HCT116 (cell line): ENCODE measurements at regions not wholly inside any gene's neighbourhood (a gene's known extent, or its start where the extent isn't known, plus 50 kb on each side); places are given as distances from the start of the nearest gene placed in this dataset.

Experiments
- ATAC-seq: fragments of 200-7000 bp; cut with Tn5 transposase; 2 replicates; pipeline ENCODE4 v1.9.1; 2020; ENCODE audit warnings: mild to moderate bottlenecking, moderate library complexity
- BruUV-seq: library from RNA; stranded (reverse); fragments of 400-500 nt; replicated peaks from 2 replicates; lab custom pipeline; 2021; lab: Mats Ljungman, UMichigan
- CTCF ChIA-PET: fragments of 300-600 bp; sonication (Branson Sonifier 250); formaldehyde crosslinking; loops from one replicate; lab custom pipeline; 2021; ENCODE audit warnings: antibody characterized with exemption; lab: Charles Lee
- POLR2A ChIA-PET: fragments of 300-600, 350-600 bp; sonication (Branson Sonifier 250); formaldehyde crosslinking; loops from one replicate; lab custom pipeline; 2021; ENCODE audit warnings: antibody characterized with exemption; lab: Charles Lee
- RAD21 ChIA-PET, 2 experiments: fragments of 300-600 bp; sonication (Branson Sonifier 250); formaldehyde crosslinking; loops; one replicate each; lab custom pipeline; 2023; ENCODE audit warnings: low total read pairs in 2 of 2; ENCODE audit not compliant: uncharacterized antibody in 2 of 2, unreplicated experiment in 2 of 2, low non-redundant PET in 1 of 2; lab: Charles Lee
- DNase-seq: peaks from one replicate; pipeline ENCODE4 v3.0.0-alpha.2; 2010; ENCODE audit warnings: low read depth, low spot score
- H2AFZ ChIP-seq: fragments of 200-600 bp; shearing (Covaris generic), sonication (generic); 2 replicates; pipeline ENCODE4 v1.6.1; 2017; ENCODE audit warnings: low read depth, mixed run types, mixed read lengths, antibody characterized with exemption, low read length; ENCODE audit not compliant: poor library complexity, severe bottlenecking
- H3K27ac ChIP-seq: 2 replicates; pipeline ENCODE4 v1.5.1; 2012; ENCODE audit warnings: low read depth, low read length
- H3K27me3 ChIP-seq: fragments of 200-600 bp; sonication (generic); 2 replicates; pipeline ENCODE4 v1.6.1; 2016; ENCODE audit warnings: mixed run types, low read length, mixed read lengths; ENCODE audit not compliant: insufficient read depth
- H3K36me3 ChIP-seq, 2 experiments: fragments of 200-500 bp in 1 of 2; fragments of 200-600 bp in 1 of 2; sonication (Bioruptor generic) in 1 of 2; sonication (generic) in 1 of 2; 2 replicates each; pipeline versions ENCODE4 v1.5.1 to v1.6.1; 2014 to 2016; ENCODE audit warnings: low read length in 2 of 2, inconsistent platforms in 1 of 2, mixed read lengths in 1 of 2, mixed run types in 1 of 2; ENCODE audit not compliant: insufficient read depth in 2 of 2, control insufficient read depth in 1 of 2
- H3K4me1 ChIP-seq, 2 experiments: fragments of 200-600 bp in 1 of 2; sonication (generic) in 1 of 2; 2 replicates each; pipeline versions ENCODE4 v1.5.1 to v1.6.1; 2012 to 2017; ENCODE audit warnings: low read length in 2 of 2, inconsistent platforms in 1 of 2, mild to moderate bottlenecking in 1 of 2, mixed read lengths in 1 of 2, mixed run types in 1 of 2, moderate library complexity in 1 of 2; ENCODE audit not compliant: insufficient read depth in 2 of 2, control insufficient read depth in 1 of 2
- H3K4me2 ChIP-seq: fragments of 200-600 bp; sonication (generic); 2 replicates; pipeline ENCODE4 v1.6.1; 2017; ENCODE audit warnings: mixed run types, low read length, mixed read lengths
- H3K4me3 ChIP-seq, 2 experiments: fragments of 200-600 bp in 1 of 2; sonication (generic) in 1 of 2; replicated peaks in 1 of 2; 2 replicates each; pipeline ENCODE4 v1.5.1; 2011 to 2016; ENCODE audit warnings: low read length in 2 of 2, control low read depth in 1 of 2, low read depth in 1 of 2, mild to moderate bottlenecking in 1 of 2, mixed read lengths in 1 of 2, mixed run types in 1 of 2
- H3K79me2 ChIP-seq: fragments of 200-600 bp; sonication (generic); 2 replicates; pipeline ENCODE4 v1.6.1; 2017; ENCODE audit warnings: mild to moderate bottlenecking, mixed run types, low read length, moderate library complexity, mixed read lengths; ENCODE audit not compliant: insufficient read depth
- H3K9ac ChIP-seq: fragments of 200-600 bp; sonication (generic); 2 replicates; pipeline ENCODE4 v1.6.1; 2016; ENCODE audit warnings: low read length, mixed read lengths
- H3K9me2 ChIP-seq: fragments of 200-600 bp; sonication (generic), shearing (Covaris generic); 2 replicates; pipeline ENCODE4 v1.6.1; 2017; ENCODE audit warnings: mixed run types, mild to moderate bottlenecking, moderate library complexity; ENCODE audit not compliant: insufficient read depth
- H3K9me3 ChIP-seq, 2 experiments: fragments of 200-500 bp in 1 of 2; fragments of 200-600 bp in 1 of 2; sonication (Bioruptor generic) in 1 of 2; sonication (generic) in 1 of 2; 2 replicates each; pipeline ENCODE4 v1.6.1; 2014 to 2017; ENCODE audit warnings: low read length in 2 of 2, mixed read lengths in 2 of 2, inconsistent platforms in 1 of 2, low read depth in 1 of 2, mild to moderate bottlenecking in 1 of 2, mixed run types in 1 of 2, moderate library complexity in 1 of 2; ENCODE audit not compliant: control insufficient read depth in 1 of 2, insufficient read depth in 1 of 2
- H4K20me1 ChIP-seq: fragments of 200-600 bp; sonication (generic), shearing (Covaris generic); 2 replicates; pipeline ENCODE4 v1.6.1; 2017; ENCODE audit warnings: mixed run types, mild to moderate bottlenecking, moderate library complexity; ENCODE audit not compliant: insufficient read depth
- ATF3 ChIP-seq: IDR thresholded peaks from 2 replicates; pipeline ENCODE4 v1.6.1; 2012
- CBX3 ChIP-seq: IDR thresholded peaks from 2 replicates; pipeline ENCODE4 v1.6.1; 2012; ENCODE audit warnings: low read depth
- CTCF ChIP-seq, 3 experiments: fragments of 200-600 bp in 1 of 3; sonication (generic) in 1 of 3; IDR thresholded peaks in 2 of 3; conservative IDR thresholded peaks in 1 of 3; 2 replicates each; pipeline ENCODE4 v1.5.1; 2012 to 2017; ENCODE audit warnings: low read depth in 2 of 3, low read length in 2 of 3, antibody characterized with exemption in 1 of 3, borderline replicate concordance in 1 of 3, control low read depth in 1 of 3, mild to moderate bottlenecking in 1 of 3, mixed read lengths in 1 of 3, mixed run types in 1 of 3, moderate library complexity in 1 of 3; ENCODE audit not compliant: insufficient read depth in 1 of 3
- ELF1 ChIP-seq: IDR thresholded peaks from 2 replicates; pipeline ENCODE4 v1.6.1; 2012; ENCODE audit warnings: low read depth, borderline replicate concordance
- EZH2phosphoT487 ChIP-seq: fragments of 200-600 bp; IDR thresholded peaks from 2 replicates; pipeline ENCODE4 v1.6.1; 2018; ENCODE audit warnings: antibody characterized with exemption, borderline replicate concordance
- JUND ChIP-seq: IDR thresholded peaks from 2 replicates; pipeline ENCODE4 v1.6.1; 2012
- POLR2A ChIP-seq: IDR thresholded peaks from 2 replicates; pipeline ENCODE4 v1.7.0; 2011; ENCODE audit warnings: borderline replicate concordance; ENCODE audit not compliant: insufficient read depth, insufficient read length; ENCODE audit errors: extremely low read depth
- POLR2AphosphoS5 ChIP-seq: IDR thresholded peaks from 2 replicates; pipeline ENCODE4 v1.6.1; 2011; ENCODE audit warnings: mild to moderate bottlenecking, low read depth, low read length, moderate library complexity
- REST ChIP-seq: IDR thresholded peaks from 2 replicates; pipeline ENCODE4 v1.6.1; 2012; ENCODE audit warnings: low read depth
- SP1 ChIP-seq: IDR thresholded peaks from 2 replicates; pipeline ENCODE4 v1.6.1; 2012; ENCODE audit warnings: low read depth
- TCF7L2 ChIP-seq: IDR thresholded peaks from 2 replicates; pipeline ENCODE4 v1.7.0; 2011; ENCODE audit warnings: borderline replicate concordance, inconsistent platforms; ENCODE audit not compliant: insufficient read depth, insufficient read length; ENCODE audit errors: extremely low read depth
- ZBTB33 ChIP-seq: IDR thresholded peaks from 2 replicates; pipeline ENCODE4 v1.6.1; 2011; ENCODE audit warnings: mild to moderate bottlenecking, low read length, moderate library complexity; ENCODE audit not compliant: insufficient replicate concordance; ENCODE audit errors: extremely low read depth
- ZFX ChIP-seq: fragments of 450-650 bp; IDR thresholded peaks from 2 replicates; pipeline ENCODE4 v1.6.1; 2017
- intact Hi-C: fragments of 100-400 bp; cut with micrococcal nuclease; formaldehyde crosslinking; loops from 2 replicates; pipeline ENCODE4 v1.10.0; 2022
- TF ChIP-seq, protein P1 (sequence below): IDR thresholded peaks from 2 replicates; pipeline ENCODE4 v1.6.1; 2012

DNA sequence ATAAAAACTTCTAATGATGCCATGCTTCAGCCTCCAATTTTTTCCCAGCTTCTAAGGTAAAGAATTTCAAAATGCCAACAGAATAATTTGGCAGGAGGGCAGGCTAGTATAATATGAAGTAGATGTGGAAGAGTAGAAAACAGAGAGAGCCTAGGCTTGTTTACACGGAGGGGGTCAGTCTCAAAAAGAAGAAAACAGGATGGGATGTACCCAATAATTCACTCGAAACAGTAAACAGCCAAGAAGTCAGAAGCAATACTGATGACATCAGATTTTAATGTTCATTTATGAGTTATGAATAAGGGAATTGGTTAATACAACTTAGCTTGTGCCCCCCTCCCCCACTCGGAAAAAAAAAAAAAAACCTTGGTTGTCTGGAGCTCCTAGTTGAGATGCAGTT is 422.5 kb downstream of the FOXO1 start:
- DNase-seq = no peak
- Histone ChIP-seq H3K27me3 (no peaks in the 10 kb centered on the region), H3K9me3 (no peaks in the 10 kb centered on the region), H3K9me2 (no peaks in the 10 kb centered on the region), H3K79me2 (no peaks in the 10 kb centered on the region), H3K4me2 (no peak overlapping the region), H4K20me1 (no peaks in the 10 kb centered on the region), H3K4me1 (no peaks in the 10 kb centered on the region), H3K4me3 (no peak overlapping the region), H3K9ac (no peak overlapping the region), H3K36me3 (no peaks in the 10 kb centered on the region), H3K27ac (no peak overlapping the region), H2AFZ (no peak overlapping the region)
- no peak for ATAC-seq
- intact Hi-C loops = no loop called here
- ChIA-PET POLR2A (no interaction called here), RAD21 (no interaction called here), CTCF (no interaction called here)
- TF ChIP-seq JUND (no peak), EZH2phosphoT487 (no peak)
- TF ChIP-seq, protein P1, sequence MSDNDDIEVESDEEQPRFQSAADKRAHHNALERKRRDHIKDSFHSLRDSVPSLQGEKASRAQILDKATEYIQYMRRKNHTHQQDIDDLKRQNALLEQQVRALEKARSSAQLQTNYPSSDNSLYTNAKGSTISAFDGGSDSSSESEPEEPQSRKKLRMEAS = no peak
- no TSS peak for BruUV-seq

DNA sequence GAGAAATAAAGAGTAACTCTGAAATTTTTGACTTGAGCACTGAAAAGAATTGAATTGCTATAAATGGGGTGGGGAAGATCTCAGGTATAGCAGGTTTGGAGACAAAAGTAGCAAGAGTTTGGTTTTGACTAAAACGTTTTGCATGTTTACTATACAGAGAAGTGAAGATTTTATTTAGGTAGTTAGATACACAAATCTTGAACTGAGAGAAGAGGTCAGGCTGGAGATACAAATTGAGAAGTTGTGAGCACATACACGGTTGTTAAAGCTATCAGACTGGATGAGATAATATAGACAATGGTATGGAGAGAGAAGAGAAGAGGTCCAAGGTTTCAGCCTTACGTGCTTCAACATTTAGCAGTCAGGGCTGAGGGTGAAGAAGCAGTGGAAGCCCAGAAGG is 420.9 kb downstream of the FOXO1 start:
- H3K79me2 ChIP-seq = no peaks in the 10 kb centered on the region
- intact Hi-C loops = no loop called here
- no peaks in the 10 kb centered on the region for H3K27me3 ChIP-seq
- no peak overlapping the region for H3K4me2 ChIP-seq
- ChIA-PET CTCF (no interaction called here), RAD21 (no interaction called here), POLR2A (no interaction called here)
- H4K20me1 ChIP-seq = no peaks in the 10 kb centered on the region
- H3K4me3 ChIP-seq = no peak overlapping the region
- no peaks in the 10 kb centered on the region for H3K4me1 ChIP-seq
- DNase-seq (no peak), ATAC-seq (no peak)
- no peaks in the 10 kb centered on the region for H3K9me3 ChIP-seq
- no peaks in the 10 kb centered on the region for H3K36me3 ChIP-seq
- no peak overlapping the region for H3K27ac ChIP-seq
- BruUV-seq = no TSS peak
- H3K9me2 ChIP-seq = no peaks in the 10 kb centered on the region
- H2AFZ ChIP-seq = no peak overlapping the region
- no peak overlapping the region for H3K9ac ChIP-seq
- TF ChIP-seq SP1 = no peak
- TF ChIP-seq REST = no peak
- TF ChIP-seq ATF3 = no peak
- TF ChIP-seq CTCF (IDR thresholded peaks at IDR 0.05 in 2 of 3, conservative IDR thresholded peaks at IDR 0.05 in 1 of 3; ENCODE audit: borderline replicate concordance in 1 of 3, insufficient read depth in 1 of 3, low read depth in 2 of 3, low read length in 2 of 3) = no peak
- no peak for TF ChIP-seq ELF1
- TF ChIP-seq ZFX = no peak
- TF ChIP-seq TCF7L2 = no peak
- no peak for TF ChIP-seq POLR2A
- no peak for TF ChIP-seq POLR2AphosphoS5
- no peak for TF ChIP-seq ZBTB33
- no peak for TF ChIP-seq CBX3
